HepG2 (cell line): ENCODE measurements at regions not wholly inside any gene's neighbourhood (a gene's known extent, or its start where the extent isn't known, plus 50 kb on each side); places are given as distances from the start of the nearest gene placed in this dataset.
"Not testable (repeated sequence)": the region's sequence is repeated elsewhere in the genome, so short reads cannot be mapped to it uniquely, and the experiment has no call there.

Experiments
- ATAC-seq: fragments of 200-7000 bp; cut with Tn5 transposase; 3 replicates; pipeline ENCODE4 v1.9.1; 2020; ENCODE audit warnings: mild to moderate bottlenecking, moderate library complexity
- BruUV-seq: library from RNA; stranded (reverse); fragments of 400-500 nt; replicated peaks from 2 replicates; lab custom pipeline; 2021; lab: Mats Ljungman, UMichigan
- CTCF ChIA-PET: fragments of 300-600 bp; formaldehyde crosslinking; extraction: SDS; loops from one replicate; lab custom pipeline; 2021; ENCODE audit warnings: low total read pairs, inconsistent platforms, low intra/inter-chr PET ratio; lab: Yijun Ruan, JAX
- POLR2A ChIA-PET: fragments of 350-600 bp; sonication (Branson Sonifier 250); formaldehyde crosslinking; loops from one replicate; lab custom pipeline; 2020; ENCODE audit warnings: antibody characterized with exemption, inconsistent platforms; lab: Yijun Ruan, JAX
- DNase-seq: peaks from one replicate; pipeline ENCODE4 v3.0.0-alpha.2; 2015; ENCODE audit warnings: low spot score
- FAIRE-seq: peaks from 3 replicates; lab custom pipeline; 2011; peaks lifted over from hg19 to GRCh38; lab: Jason Lieb, UNC
- H2AFZ ChIP-seq: one replicate; pipeline ENCODE4 v1.6.1; 2011; ENCODE audit warnings: low read length, inconsistent platforms
- H3K27ac ChIP-seq: fragments of 300-600 bp; 3 replicates; pipeline ENCODE4 v1.8.0; 2011; ENCODE audit warnings: mixed run types, mild to moderate bottlenecking, mixed read lengths, low read length, inconsistent platforms; ENCODE audit not compliant: insufficient read depth; ENCODE audit errors: extremely low read length
- H3K27me3 ChIP-seq, 2 experiments: fragments of 200-600 bp in 1 of 2; 2 replicates in 1 of 2; 3 replicates in 1 of 2; pipeline versions ENCODE4 v1.6.0 to v1.8.0; 2011; ENCODE audit warnings: low read length in 2 of 2, mild to moderate bottlenecking in 2 of 2, moderate library complexity in 2 of 2, inconsistent platforms in 1 of 2; ENCODE audit not compliant: insufficient read depth in 2 of 2, control insufficient read depth in 1 of 2
- H3K36me3 ChIP-seq, 2 experiments: fragments of 200-600 bp in 1 of 2; replicated peaks in 1 of 2; 2 replicates in 1 of 2; 3 replicates in 1 of 2; pipeline versions ENCODE4 v1.5.1 to v1.8.0; 2011; ENCODE audit warnings: low read length in 2 of 2, inconsistent platforms in 1 of 2; ENCODE audit not compliant: insufficient read depth in 2 of 2, control insufficient read depth in 1 of 2
- H3K4me1 ChIP-seq: 2 replicates; pipeline ENCODE4 v1.5.1; 2012; ENCODE audit warnings: low read length, inconsistent platforms; ENCODE audit not compliant: insufficient read depth
- H3K4me2 ChIP-seq: 2 replicates; pipeline ENCODE4 v1.6.0; 2011; ENCODE audit warnings: low read depth, low read length, inconsistent platforms
- H3K4me3 ChIP-seq, 3 experiments: fragments of 200-600 bp in 1 of 3; sonication (generic), shearing (Covaris generic) in 1 of 3; replicated peaks in 1 of 3; 2 replicates each; pipeline ENCODE4 v1.5.1; 2011 to 2016; ENCODE audit warnings: low read length in 3 of 3, inconsistent platforms in 2 of 3, low read depth in 2 of 3, mild to moderate bottlenecking in 2 of 3, control low read depth in 1 of 3, mixed read lengths in 1 of 3; ENCODE audit not compliant: insufficient read depth in 1 of 3
- H3K79me2 ChIP-seq: one replicate; pipeline ENCODE4 v1.6.1; 2011; ENCODE audit warnings: low read length, inconsistent platforms; ENCODE audit not compliant: insufficient read depth
- H3K9ac ChIP-seq: 2 replicates; pipeline ENCODE4 v1.6.0; 2011; ENCODE audit warnings: mild to moderate bottlenecking, low read depth, low read length, inconsistent platforms; ENCODE audit not compliant: insufficient read depth
- H3K9me3 ChIP-seq: 2 replicates; pipeline ENCODE4 v1.5.1; 2012; ENCODE audit warnings: mild to moderate bottlenecking, low read length
- H4K20me1 ChIP-seq: 2 replicates; pipeline ENCODE4 v1.6.0; 2011; ENCODE audit warnings: inconsistent platforms, mild to moderate bottlenecking, low read length, moderate library complexity; ENCODE audit not compliant: insufficient read depth
- ARHGAP35 ChIP-seq: sonication (generic); formaldehyde crosslinking; IDR thresholded peaks from 2 replicates; pipeline ENCODE4 v1.9.0; 2022; ENCODE audit warnings: mild to moderate bottlenecking, inconsistent platforms, moderate library complexity, missing genetic modification reagents, borderline replicate concordance
- MIER2 ChIP-seq: IDR thresholded peaks from 2 replicates; pipeline ENCODE4 v1.6.1; 2016; ENCODE audit warnings: missing biosample characterization, missing genetic modification reagents
- NR3C1 ChIP-seq: sonication (generic); formaldehyde crosslinking; IDR thresholded peaks from 2 replicates; pipeline ENCODE4 v1.4.0; 2020; ENCODE audit warnings: missing genetic modification reagents
- REL ChIP-seq: sonication (generic); formaldehyde crosslinking; conservative IDR thresholded peaks from 2 replicates; pipeline ENCODE4 v1.8.0; 2022; ENCODE audit warnings: mild to moderate bottlenecking, missing genetic modification reagents, moderate library complexity
- ZNF317 ChIP-seq: sonication (generic); formaldehyde crosslinking; IDR thresholded peaks from 2 replicates; pipeline ENCODE4 v1.5.0; 2020; ENCODE audit warnings: mild to moderate bottlenecking, missing genetic modification reagents
- ZNF564 ChIP-seq: sonication (generic); formaldehyde crosslinking; IDR thresholded peaks from 2 replicates; pipeline ENCODE4 v1.8.1; 2023; ENCODE audit warnings: mild to moderate bottlenecking, missing genetic modification reagents
- WGBS: methylation state at CpG from one replicate; pipeline ENCODE4 v1.1.6; 2017; ENCODE audit warnings: low lambda C conversion rate; 5-methylcytosine and 5-hydroxymethylcytosine counted together
- in situ Hi-C: cut with HindIII; loops from 2 replicates; pipeline ENCODE4 v1.10.0; 2017; ENCODE audit warnings: low pct_unique_long_range_greater_than_20kb; ENCODE audit not compliant: extremely low pct_ligation_motif_present
- intact Hi-C: fragments of 100-400 bp; cut with micrococcal nuclease; formaldehyde crosslinking; loops from one replicate; pipeline ENCODE4 v1.10.0; 2022; ENCODE audit not compliant: unreplicated experiment

DNA sequence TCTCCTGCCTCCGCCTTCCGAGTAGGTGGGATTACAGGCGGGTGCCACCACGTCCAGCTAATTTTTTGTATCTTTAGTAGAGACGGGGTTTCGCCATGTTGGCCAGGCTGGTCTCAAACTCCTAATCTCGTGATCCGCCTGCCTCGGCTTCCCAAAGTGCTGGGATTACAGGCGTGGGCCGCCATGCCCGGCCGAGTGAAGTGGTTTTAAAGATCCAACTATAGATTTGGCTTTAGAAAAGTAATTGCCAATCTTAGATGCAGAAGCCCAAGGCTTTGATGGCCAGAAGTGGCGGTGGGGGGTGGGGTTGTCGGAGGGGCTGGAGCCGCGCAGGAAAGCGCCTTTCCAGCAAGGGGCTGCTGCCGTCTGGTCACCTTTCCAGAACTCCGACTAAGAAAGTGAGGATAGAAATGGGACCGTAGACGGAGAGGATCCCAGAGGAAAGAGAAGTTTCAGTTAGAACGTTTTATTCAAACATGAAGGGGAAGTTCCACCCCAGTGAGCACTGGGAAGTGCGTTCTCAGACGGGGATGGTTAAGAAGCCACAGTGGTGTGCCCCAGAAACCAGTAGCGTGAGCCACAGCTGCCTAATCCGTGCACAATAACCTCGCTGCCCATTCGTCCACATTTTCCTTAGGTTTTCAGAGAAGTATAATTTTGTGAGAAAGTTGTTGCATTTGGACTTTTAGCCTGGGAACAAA is 69.7 kb downstream of the DLL1 start:
- TF ChIP-seq REL (CRISPR knock-in tag) (no peak), ZNF317 (CRISPR knock-in tag) (no peak), ARHGAP35 (CRISPR knock-in tag) (no peak), MIER2 (CRISPR knock-in tag) (no peak), NR3C1 (CRISPR knock-in tag) (no peak), ZNF564 (CRISPR knock-in tag) (no peak)
- no peak overlapping the region for H3K4me3 ChIP-seq
- peaks cover 13 to 51% of the 10 kb centered on the region in 2 experiments; a peak in 3 of 5 replicates for H3K27me3 ChIP-seq
- no peaks in the 10 kb centered on the region for H3K79me2 ChIP-seq
- CTCF ChIA-PET: no interaction called here
- FAIRE-seq (no peak), ATAC-seq (peak; percentile 35), DNase-seq (no peak)
- no peak overlapping the region for H2AFZ ChIP-seq
- WGBS: 67% methylated on average over 29 of the region's 29 CpGs
- POLR2A ChIA-PET: no interaction called here
- H3K9me3 ChIP-seq: no peaks in the 10 kb centered on the region
- BruUV-seq: no TSS peak
- no peak overlapping the region for H3K4me2 ChIP-seq
- H3K36me3 ChIP-seq: no peaks in the 10 kb centered on the region
- intact Hi-C loops: no loop called here
- in situ Hi-C loops: no loop called here
- no peaks in the 10 kb centered on the region for H3K4me1 ChIP-seq
- no peak overlapping the region for H3K27ac ChIP-seq
- H4K20me1 ChIP-seq: no peaks in the 10 kb centered on the region
- H3K9ac ChIP-seq: no peak overlapping the region

DNA sequence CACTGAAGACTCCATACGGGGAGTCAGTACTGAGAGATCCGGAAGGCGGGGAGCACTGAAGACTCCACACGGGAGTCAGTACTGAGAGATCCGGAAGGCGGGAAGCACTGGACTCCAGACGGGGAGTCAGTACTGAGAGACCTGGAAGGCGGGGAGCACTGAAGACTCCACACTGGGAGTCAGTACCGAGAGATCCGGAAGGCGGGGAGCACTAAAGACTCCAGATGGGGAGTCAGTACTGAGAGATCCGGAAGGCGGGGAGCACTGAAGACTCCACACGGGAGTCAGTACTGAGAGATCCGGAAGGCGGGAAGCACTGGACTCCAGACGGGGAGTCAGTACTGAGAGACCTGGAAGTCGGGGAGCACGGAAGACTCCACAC is 77.2 kb downstream of the DLL1 start:
- CTCF ChIA-PET, H2AFZ ChIP-seq, H3K9ac ChIP-seq, H3K9me3 ChIP-seq, H3K4me3 ChIP-seq, DNase-seq, FAIRE-seq, in situ Hi-C loops, H3K36me3 ChIP-seq, H3K4me2 ChIP-seq, POLR2A ChIA-PET, intact Hi-C loops, ATAC-seq, BruUV-seq, H4K20me1 ChIP-seq, H3K27ac ChIP-seq, H3K79me2 ChIP-seq, H3K4me1 ChIP-seq: not testable (repeated sequence)
- H3K27me3 ChIP-seq: peaks cover 13 to 47% of the 10 kb centered on the region in 2 experiments; a peak in 3 of 5 replicates
- 93% methylated on average over 16 of the region's 19 CpGs for WGBS
